GM18508 (cell line): ENCODE measurements at regions not wholly inside any gene's neighbourhood (a gene's known extent, or its start where the extent isn't known, plus 50 kb on each side); places are given as distances from the start of the nearest gene placed in this dataset.

ENCODE experiments used
- ATAC-seq: cut with Tn5 transposase; IDR thresholded peaks from one replicate; pipeline ENCODE4 v1.9.1; 2021; ENCODE audit warnings: moderate number of reproducible peaks; ENCODE audit not compliant: insufficient read depth, unreplicated experiment

GRCh38 chr12:89951050-89951693, 242.5 kb upstream of the ATP2B1 start:
- ATAC-seq = no peak

GRCh38 chr12:89950421-89950820, 241.8 kb upstream of the ATP2B1 start:
- no peak for ATAC-seq

DNA sequence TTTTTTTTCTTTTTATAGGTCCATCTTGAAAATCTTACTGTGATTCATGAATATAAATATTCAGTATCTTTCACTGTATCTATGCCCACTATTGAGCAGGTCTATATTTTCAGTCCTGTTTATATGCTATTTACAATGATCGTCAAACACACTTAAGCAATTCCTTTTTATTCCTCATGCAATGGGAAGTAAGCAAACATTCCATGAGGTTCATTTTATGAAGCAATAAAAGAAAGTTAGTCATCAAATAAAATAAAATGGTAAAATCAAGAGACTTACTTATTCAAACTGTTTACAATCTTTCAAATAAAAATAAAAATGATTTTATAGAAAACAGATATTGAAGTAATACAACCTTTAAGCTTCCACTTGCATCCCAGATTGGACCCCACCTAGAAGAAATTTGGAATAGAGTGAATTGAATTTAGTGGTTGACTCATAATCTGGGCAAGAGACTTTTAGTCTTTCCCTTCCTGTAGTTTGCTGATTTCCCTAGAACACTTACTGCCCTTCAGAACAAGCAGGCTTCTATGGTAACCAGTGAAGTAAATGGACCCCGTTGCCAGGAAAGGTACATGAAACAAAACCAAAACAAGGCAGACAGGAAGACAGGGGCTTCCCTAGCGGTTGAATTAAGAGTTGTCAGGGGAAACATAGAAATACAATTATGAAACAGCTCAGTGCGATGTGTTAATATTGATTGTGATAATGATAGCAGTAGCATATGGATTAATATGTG, 241.0 kb upstream of the ATP2B1 start:
- peak; percentile 90 for ATAC-seq

- no peak for ATAC-seq
Measured at GRCh38 chr12:89948271-89949175, 239.9 kb upstream of the ATP2B1 start.

DNA sequence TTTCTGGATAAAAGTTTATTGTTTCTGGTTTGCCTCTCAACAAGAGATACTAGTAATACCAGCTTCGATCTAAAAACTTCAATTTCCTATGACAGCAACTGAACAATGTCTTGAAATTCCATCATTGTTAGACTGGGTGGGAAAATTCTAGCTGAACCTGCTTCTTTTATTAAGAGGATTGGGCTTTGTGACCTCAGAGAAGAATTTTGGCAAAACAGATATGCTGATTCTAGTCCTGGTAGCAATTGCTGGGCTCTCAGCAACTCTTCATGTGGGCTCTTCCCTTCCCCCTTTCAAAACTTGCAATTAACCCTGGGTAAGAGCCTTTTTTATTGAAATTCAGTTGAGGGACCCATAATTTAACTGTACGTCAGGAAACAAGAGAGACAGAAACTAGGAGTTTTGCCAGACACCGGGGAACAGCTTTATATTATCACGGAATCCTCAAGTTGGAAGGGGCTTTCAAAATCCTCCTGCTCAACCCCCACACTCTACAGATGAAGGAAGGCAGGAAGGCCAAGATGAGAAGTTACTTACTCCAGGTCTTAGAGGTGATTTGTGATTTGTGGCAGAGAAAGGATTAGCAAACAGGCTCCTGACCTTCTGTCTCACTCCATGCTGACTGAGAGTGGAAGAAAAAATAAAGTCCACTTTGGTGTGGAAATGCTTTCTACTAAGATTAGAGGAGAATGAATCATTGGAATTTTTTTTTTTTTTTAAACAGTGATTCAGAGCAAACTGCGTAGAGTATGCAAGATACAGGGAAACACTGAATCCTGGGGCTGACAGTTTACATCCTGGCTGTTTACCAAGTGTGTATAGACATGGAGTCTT, 239.0 kb upstream of the ATP2B1 start:
- no peak for ATAC-seq

GRCh38 chr12:89946518-89947135, 238.0 kb upstream of the ATP2B1 start:
- no peak for ATAC-seq

- ATAC-seq = no peak
Measured at GRCh38 chr12:89945123-89945522, 236.5 kb upstream of the ATP2B1 start.

DNA sequence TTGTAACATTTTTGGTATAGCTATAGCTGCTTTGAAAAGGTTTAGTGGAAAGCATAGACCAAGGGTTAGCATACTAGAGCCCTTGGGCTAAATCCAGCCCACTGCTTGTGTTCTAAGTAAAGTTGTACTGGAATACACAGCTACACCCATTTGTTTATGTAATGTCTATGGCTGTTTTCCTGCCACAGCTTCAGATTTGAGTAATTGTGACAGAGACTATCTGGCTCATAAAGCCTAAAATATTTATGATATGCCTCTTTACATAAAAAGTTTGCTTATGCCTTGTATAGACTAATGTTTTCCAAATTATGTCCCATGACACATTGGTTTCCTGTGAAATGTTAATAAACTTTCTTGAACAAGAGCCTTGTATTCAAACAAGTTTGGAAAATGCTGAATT, 234.8 kb upstream of the ATP2B1 start:
- ATAC-seq = no peak

DNA sequence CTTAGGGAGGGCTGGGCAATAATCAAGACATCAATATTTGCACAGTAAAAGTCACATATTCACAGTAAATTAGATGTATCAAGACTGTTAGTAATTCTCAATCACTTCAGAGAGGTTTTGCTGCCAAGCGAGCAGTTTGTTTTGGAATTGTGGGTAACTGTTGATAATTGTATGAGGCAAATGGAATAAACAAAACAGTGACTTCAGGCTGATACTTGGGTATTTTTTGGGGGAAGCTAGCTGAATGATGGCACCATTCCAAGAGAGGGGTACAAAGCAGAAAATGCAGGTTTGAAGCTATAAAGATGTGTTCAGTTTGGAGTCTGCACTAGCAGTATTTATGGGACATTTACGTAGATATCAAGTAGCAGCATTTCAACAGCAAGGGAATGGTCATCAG, 232.8 kb upstream of the ATP2B1 start:
- no peak for ATAC-seq

GRCh38 chr12:89939522-89940215, 231.0 kb upstream of the ATP2B1 start:
- ATAC-seq = no peak

GRCh38 chr12:89936631-89937030, 228.0 kb upstream of the ATP2B1 start:
- no peak for ATAC-seq

DNA sequence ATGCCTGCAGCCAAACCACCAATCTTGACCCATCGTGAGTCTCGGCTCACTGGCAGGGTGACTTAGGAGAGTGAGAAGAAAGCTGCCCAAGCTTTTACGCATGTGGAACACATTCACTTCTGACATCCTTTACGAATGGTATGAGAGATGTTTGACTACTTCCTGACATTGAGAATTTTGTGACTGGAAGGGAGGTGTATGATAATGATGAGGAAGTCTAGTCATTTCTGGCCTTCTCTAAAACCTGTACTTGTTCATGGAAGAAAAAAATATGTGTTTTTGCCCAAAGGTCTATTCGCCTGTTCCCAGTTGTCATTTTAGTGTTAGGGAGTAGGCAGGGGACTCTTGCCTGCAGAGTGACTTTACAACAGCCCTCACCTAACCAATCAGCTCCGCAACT, 227.2 kb upstream of the ATP2B1 start:
- ATAC-seq = peak; percentile 90

DNA sequence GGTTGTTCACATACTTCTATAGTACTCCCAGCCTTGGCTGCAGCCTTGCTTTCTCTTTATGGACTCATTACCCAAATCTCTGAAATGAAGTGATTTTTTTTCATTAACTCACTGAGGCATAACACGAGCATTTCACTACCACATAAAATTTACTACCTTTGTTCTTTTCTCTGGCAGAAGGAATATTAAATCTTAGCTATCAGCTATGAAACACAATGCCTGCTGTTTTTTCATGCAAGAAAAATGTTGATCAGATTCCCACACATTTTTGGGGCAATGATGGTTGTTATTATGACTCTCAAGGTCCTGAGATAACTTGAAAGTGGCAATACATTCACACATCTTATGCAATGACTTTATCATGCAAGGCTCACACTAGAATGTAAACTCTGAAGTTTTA, 225.3 kb upstream of the ATP2B1 start:
- ATAC-seq = no peak

DNA sequence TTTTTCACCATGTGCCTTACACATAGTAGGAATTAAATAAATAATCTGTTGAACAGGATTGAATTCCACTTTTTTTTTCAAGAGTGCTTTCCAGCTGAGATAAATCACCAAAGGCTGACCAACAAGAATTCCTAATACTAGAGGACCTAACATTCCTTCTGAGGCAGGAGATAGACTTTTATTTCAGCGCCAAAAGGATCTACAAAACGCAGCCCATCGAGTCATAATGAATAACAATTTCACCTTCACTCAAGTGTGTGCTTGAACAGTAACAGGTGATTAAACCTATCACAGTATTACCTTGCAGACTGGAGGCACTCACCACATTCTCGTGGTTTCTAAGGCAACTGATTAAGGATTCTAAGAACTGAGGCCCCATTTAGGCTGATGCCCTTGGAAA, 224.3 kb upstream of the ATP2B1 start:
- ATAC-seq = no peak

GRCh38 chr12:89928467-89928866, 219.8 kb upstream of the ATP2B1 start:
- ATAC-seq = no peak

DNA sequence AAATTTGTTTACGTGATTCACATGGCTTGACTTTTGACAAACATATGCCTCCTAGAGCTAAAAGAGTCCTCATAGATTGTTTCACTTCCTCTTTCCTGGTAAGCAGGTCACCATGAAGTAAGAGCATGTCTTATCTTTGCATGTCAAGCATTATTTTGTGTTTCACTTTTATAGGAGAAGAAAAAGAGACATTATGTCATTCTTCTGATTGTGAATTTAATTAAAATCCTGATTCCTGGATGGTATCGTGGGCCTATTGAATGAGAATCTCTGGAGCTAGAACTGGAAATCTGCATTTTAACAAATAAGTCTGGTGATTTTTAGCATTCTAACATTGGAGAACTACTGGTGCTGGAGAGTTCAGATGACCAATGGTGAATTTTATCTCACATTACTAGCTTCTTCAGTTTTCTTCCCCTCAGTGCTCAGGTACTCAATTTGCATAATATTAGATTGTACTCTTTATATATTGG, 218.6 kb upstream of the ATP2B1 start:
- ATAC-seq = peak; percentile 97

GRCh38 chr12:89924191-89924590, 215.6 kb upstream of the ATP2B1 start:
- no peak for ATAC-seq

DNA sequence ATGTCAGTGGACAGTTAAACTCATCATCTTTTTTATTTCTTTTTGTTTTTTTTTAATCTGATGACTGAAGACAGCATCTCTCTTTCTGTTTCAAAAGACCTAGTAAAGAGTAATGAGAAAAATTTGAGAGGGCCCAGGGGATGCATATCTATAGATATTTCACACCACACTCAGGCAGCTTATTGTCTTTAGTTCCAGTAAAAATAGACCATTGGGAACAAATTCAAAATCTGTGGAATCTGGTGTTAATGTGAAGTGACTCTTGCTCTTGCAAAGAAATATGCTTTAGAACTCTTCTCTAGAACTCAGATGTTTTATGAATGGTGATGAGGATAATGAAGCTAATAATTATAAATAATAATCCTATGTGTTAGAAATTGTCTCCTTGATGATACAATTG, 214.5 kb upstream of the ATP2B1 start:
- no peak for ATAC-seq

- no peak for ATAC-seq
Measured at GRCh38 chr12:89920866-89921265, 212.2 kb upstream of the ATP2B1 start.
